SK-N-SH (cell line): ENCODE measurements at regions not wholly inside any gene's neighbourhood (a gene's known extent, or its start where the extent isn't known, plus 50 kb on each side); places are given as distances from the start of the nearest gene placed in this dataset.

ENCODE experiments used
- CTCF ChIA-PET: fragments of 300-600, 350-600 bp; formaldehyde crosslinking; extraction: SDS; loops from one replicate; lab custom pipeline; 2021; lab: Yijun Ruan, JAX
- POLR2A ChIA-PET: fragments of 350-600 bp; sonication (Branson Sonifier 250); formaldehyde crosslinking; extraction: SDS; loops from one replicate; lab custom pipeline; 2020; ENCODE audit warnings: antibody characterized with exemption, inconsistent platforms; lab: Yijun Ruan, JAX
- DNase-seq: peaks from one replicate; pipeline ENCODE4 v3.0.0; 2012
- H2AFZ ChIP-seq: fragments of 200-600 bp; sonication (generic); 2 replicates; pipeline ENCODE4 v1.8.1; 2016; ENCODE audit warnings: antibody characterized with exemption, mild to moderate bottlenecking, low read depth
- H3F3A ChIP-seq: fragments of 200-600 bp; sonication (generic); replicated peaks from 2 replicates; pipeline ENCODE3; 2016; ENCODE audit warnings: antibody characterized with exemption, mild to moderate bottlenecking; ENCODE audit not compliant: insufficient read depth
- H3K27ac ChIP-seq, 2 experiments: fragments of 200-500 bp in 1 of 2; fragments of 200-600 bp in 1 of 2; sonication (Bioruptor generic) in 1 of 2; sonication (generic), shearing (Covaris generic) in 1 of 2; 2 replicates each; pipeline versions ENCODE4 v1.5.1 to v1.6.1; 2014 to 2016; ENCODE audit warnings: low read depth in 2 of 2, inconsistent platforms in 1 of 2, low read length in 1 of 2, mild to moderate bottlenecking in 1 of 2, mixed read lengths in 1 of 2
- H3K27me3 ChIP-seq: fragments of 200-600 bp; sonication (generic), shearing (Covaris generic); 2 replicates; pipeline ENCODE4 v1.6.1; 2016; ENCODE audit warnings: mixed run types; ENCODE audit not compliant: insufficient read depth
- H3K36me3 ChIP-seq, 2 experiments: fragments of 200-500 bp in 1 of 2; fragments of 200-600 bp in 1 of 2; sonication (Bioruptor generic) in 1 of 2; sonication (generic) in 1 of 2; replicated peaks in 1 of 2; 2 replicates each; pipeline versions ENCODE3 to v1.5.1; 2014 to 2016; ENCODE audit warnings: low read length in 1 of 2, mild to moderate bottlenecking in 1 of 2; ENCODE audit not compliant: insufficient read depth in 2 of 2, control insufficient read depth in 1 of 2
- H3K4me1 ChIP-seq, 2 experiments: fragments of 200-500 bp in 1 of 2; fragments of 200-600 bp in 1 of 2; sonication (Bioruptor generic) in 1 of 2; sonication (generic), shearing (Covaris generic) in 1 of 2; 2 replicates each; pipeline versions ENCODE4 v1.5.1 to v1.6.1; 2014 to 2016; ENCODE audit warnings: low read depth in 1 of 2, low read length in 1 of 2, mixed run types in 1 of 2; ENCODE audit not compliant: insufficient read depth in 2 of 2, control insufficient read depth in 1 of 2
- H3K4me2 ChIP-seq: fragments of 200-600 bp; sonication (generic), shearing (Covaris generic); 2 replicates; pipeline ENCODE4 v1.6.1; 2017; ENCODE audit warnings: mixed run types
- H3K4me3 ChIP-seq, 2 experiments: fragments of 200-500 bp in 1 of 2; fragments of 200-600 bp in 1 of 2; sonication (Bioruptor generic) in 1 of 2; sonication (generic), shearing (Covaris generic) in 1 of 2; 2 replicates each; pipeline versions ENCODE4 v1.5.1 to v1.8.1; 2014 to 2016; ENCODE audit warnings: low read depth in 2 of 2, inconsistent platforms in 1 of 2, low read length in 1 of 2, mild to moderate bottlenecking in 1 of 2, mixed read lengths in 1 of 2, moderate library complexity in 1 of 2
- H3K79me2 ChIP-seq: fragments of 200-600 bp; sonication (generic); 2 replicates; pipeline ENCODE4 v1.8.1; 2017; ENCODE audit warnings: mild to moderate bottlenecking; ENCODE audit not compliant: insufficient read depth
- H3K9ac ChIP-seq: fragments of 200-600 bp; sonication (generic); 2 replicates; pipeline ENCODE4 v1.6.1; 2017; ENCODE audit warnings: mixed run types
- H3K9me2 ChIP-seq: fragments of 200-600 bp; sonication (generic); 2 replicates; pipeline ENCODE4 v1.6.1; 2017; ENCODE audit warnings: mixed run types
- H3K9me3 ChIP-seq: fragments of 200-600 bp; sonication (generic); 2 replicates; pipeline ENCODE4 v1.6.1; 2017; ENCODE audit warnings: mixed run types, mild to moderate bottlenecking, moderate library complexity
- H4K20me1 ChIP-seq: fragments of 200-600 bp; sonication (generic); 2 replicates; pipeline ENCODE4 v1.6.1; 2017; ENCODE audit warnings: mild to moderate bottlenecking, mixed run types; ENCODE audit not compliant: insufficient read depth
- EZH2phosphoT487 ChIP-seq: fragments of 200-600 bp; sonication (generic); IDR thresholded peaks from 2 replicates; pipeline ENCODE4 v1.6.1; 2017; ENCODE audit warnings: low read depth, mixed run types, mild to moderate bottlenecking, antibody characterized with exemption, moderate library complexity, borderline replicate concordance
- FOSL2 ChIP-seq: IDR thresholded peaks from 2 replicates; pipeline ENCODE4 v1.4.0; 2012; ENCODE audit warnings: low read depth, mild to moderate bottlenecking, moderate library complexity, borderline replicate concordance
- GABPA ChIP-seq: IDR thresholded peaks from 2 replicates; pipeline ENCODE4 v1.4.0; 2012; ENCODE audit warnings: low read depth, mild to moderate bottlenecking
- GATA2 ChIP-seq: sonication (generic); formaldehyde crosslinking; IDR thresholded peaks from 2 replicates; pipeline ENCODE4 v1.5.0; 2020; ENCODE audit warnings: mild to moderate bottlenecking, missing genetic modification reagents
- JUND ChIP-seq: IDR thresholded peaks from 2 replicates; pipeline ENCODE4 v1.4.0; 2012
- MEF2A ChIP-seq: IDR thresholded peaks from 2 replicates; pipeline ENCODE4 v1.4.0; 2012; ENCODE audit warnings: low read depth, borderline replicate concordance
- NFIC ChIP-seq: IDR thresholded peaks from 2 replicates; pipeline ENCODE4 v1.4.0; 2012; ENCODE audit warnings: borderline replicate concordance
- POLR2AphosphoS5 ChIP-seq: IDR thresholded peaks from 2 replicates; pipeline ENCODE4 v1.6.1; 2012; ENCODE audit warnings: low read depth, low read length
- RAD21 ChIP-seq: IDR thresholded peaks from 2 replicates; pipeline ENCODE4 v1.6.1; 2012; ENCODE audit warnings: mild to moderate bottlenecking, low read length
- RCOR1 ChIP-seq: fragments of 150-350 bp; IDR thresholded peaks from 2 replicates; pipeline ENCODE4 v1.6.1; 2017; ENCODE audit warnings: antibody characterized with exemption, low read length
- RFX5 ChIP-seq: IDR thresholded peaks from 2 replicates; pipeline ENCODE4 v1.6.1; 2012; ENCODE audit warnings: mild to moderate bottlenecking, improper control_type of control experiment, low read length
- RXRA ChIP-seq: IDR thresholded peaks from 2 replicates; pipeline ENCODE4 v1.4.0; 2012; ENCODE audit warnings: low read depth, mild to moderate bottlenecking, borderline replicate concordance
- TAF1 ChIP-seq: IDR thresholded peaks from 2 replicates; pipeline ENCODE4 v1.6.1; 2012; ENCODE audit warnings: low read depth, mild to moderate bottlenecking, low read length, moderate library complexity, borderline replicate concordance
- TEAD4 ChIP-seq: IDR thresholded peaks from 2 replicates; pipeline ENCODE4 v1.4.0; 2012; ENCODE audit warnings: mild to moderate bottlenecking, borderline replicate concordance; ENCODE audit not compliant: insufficient read depth
- WGBS: methylation state at CpG from one replicate; pipeline ENCODE4 v1.1.6; 2017; ENCODE audit warnings: low lambda C conversion rate; 5-methylcytosine and 5-hydroxymethylcytosine counted together
- TF ChIP-seq, protein P1 (sequence below): IDR thresholded peaks from 2 replicates; pipeline ENCODE4 v1.6.1; 2012; ENCODE audit warnings: mild to moderate bottlenecking, low read depth, low read length, moderate library complexity
- TF ChIP-seq, protein P2 (sequence below): IDR thresholded peaks from 2 replicates; pipeline ENCODE4 v1.4.0; 2012; ENCODE audit warnings: low read depth
- TF ChIP-seq, protein P3 (sequence below): IDR thresholded peaks from 2 replicates; pipeline ENCODE4; 2012

DNA sequence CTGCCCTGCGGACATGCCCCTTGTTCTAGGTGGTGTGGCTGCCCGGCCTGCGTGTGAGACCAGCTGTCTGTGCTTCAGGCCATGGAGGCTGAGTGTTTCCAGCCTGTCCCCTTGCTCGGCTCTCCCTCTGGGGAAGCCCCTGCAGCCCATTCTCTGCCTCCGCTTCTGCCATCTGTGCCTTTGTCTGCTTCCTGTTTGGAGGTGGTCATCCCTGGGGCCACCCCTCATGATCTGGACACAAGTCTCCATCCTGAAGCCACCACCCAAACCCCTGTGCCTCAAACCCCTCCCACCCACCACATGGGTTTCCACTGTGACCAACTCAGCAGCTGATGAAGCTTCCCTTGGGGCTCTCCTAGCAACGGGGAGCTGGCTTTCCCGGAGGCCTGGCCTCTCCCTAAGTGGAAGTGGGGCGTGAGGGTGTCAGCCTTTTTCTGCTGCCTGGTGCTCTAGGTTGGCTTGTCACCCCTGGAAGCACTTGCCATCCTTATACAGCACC lies 184.9 kb downstream of the SEC14L1 start:
- TF ChIP-seq, protein P1, sequence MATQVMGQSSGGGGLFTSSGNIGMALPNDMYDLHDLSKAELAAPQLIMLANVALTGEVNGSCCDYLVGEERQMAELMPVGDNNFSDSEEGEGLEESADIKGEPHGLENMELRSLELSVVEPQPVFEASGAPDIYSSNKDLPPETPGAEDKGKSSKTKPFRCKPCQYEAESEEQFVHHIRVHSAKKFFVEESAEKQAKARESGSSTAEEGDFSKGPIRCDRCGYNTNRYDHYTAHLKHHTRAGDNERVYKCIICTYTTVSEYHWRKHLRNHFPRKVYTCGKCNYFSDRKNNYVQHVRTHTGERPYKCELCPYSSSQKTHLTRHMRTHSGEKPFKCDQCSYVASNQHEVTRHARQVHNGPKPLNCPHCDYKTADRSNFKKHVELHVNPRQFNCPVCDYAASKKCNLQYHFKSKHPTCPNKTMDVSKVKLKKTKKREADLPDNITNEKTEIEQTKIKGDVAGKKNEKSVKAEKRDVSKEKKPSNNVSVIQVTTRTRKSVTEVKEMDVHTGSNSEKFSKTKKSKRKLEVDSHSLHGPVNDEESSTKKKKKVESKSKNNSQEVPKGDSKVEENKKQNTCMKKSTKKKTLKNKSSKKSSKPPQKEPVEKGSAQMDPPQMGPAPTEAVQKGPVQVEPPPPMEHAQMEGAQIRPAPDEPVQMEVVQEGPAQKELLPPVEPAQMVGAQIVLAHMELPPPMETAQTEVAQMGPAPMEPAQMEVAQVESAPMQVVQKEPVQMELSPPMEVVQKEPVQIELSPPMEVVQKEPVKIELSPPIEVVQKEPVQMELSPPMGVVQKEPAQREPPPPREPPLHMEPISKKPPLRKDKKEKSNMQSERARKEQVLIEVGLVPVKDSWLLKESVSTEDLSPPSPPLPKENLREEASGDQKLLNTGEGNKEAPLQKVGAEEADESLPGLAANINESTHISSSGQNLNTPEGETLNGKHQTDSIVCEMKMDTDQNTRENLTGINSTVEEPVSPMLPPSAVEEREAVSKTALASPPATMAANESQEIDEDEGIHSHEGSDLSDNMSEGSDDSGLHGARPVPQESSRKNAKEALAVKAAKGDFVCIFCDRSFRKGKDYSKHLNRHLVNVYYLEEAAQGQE: no peak
- no peak for TF ChIP-seq EZH2phosphoT487
- TF ChIP-seq FOSL2: no peak
- H3K9ac ChIP-seq: no peak overlapping the region
- 89% methylated on average over 6 of the region's 8 CpGs for WGBS
- peaks cover 77% of the 10 kb centered on the region for H3K79me2 ChIP-seq
- peak; percentile 32 for DNase-seq
- H3K9me3 ChIP-seq: no peaks in the 10 kb centered on the region
- ChIA-PET POLR2A (interaction anchor here (0.8 kb wide), 1 partner anchor 52 kb away, joined by 3 read pairs; no protein-coding TSS in a partner anchor), CTCF (interaction anchor here (1.1 to 1.4 kb wide), 2 partner anchors 16 to 105 kb away, joined by 3 to 11 read pairs; no protein-coding TSS in a partner anchor)
- H3K27ac ChIP-seq: peak overlapping the region; percentile 36 to 98
- no peak overlapping the region for H2AFZ ChIP-seq
- no peaks in the 10 kb centered on the region for H4K20me1 ChIP-seq
- peak overlapping the region; percentile 1; the same call in 1 of the 2 replicates for H3K4me2 ChIP-seq
- H3K4me3 ChIP-seq: no peak overlapping the region
- H3K4me1 ChIP-seq: peaks cover 42 to 51% of the 10 kb centered on the region in 2 experiments; a peak in 3 of 4 replicates
- H3K36me3 ChIP-seq: no peaks in the 10 kb centered on the region
- H3K9me2 ChIP-seq: no peaks in the 10 kb centered on the region
- no peaks in the 10 kb centered on the region for H3K27me3 ChIP-seq
- H3F3A ChIP-seq: peaks cover 31% of the 10 kb centered on the region

DNA sequence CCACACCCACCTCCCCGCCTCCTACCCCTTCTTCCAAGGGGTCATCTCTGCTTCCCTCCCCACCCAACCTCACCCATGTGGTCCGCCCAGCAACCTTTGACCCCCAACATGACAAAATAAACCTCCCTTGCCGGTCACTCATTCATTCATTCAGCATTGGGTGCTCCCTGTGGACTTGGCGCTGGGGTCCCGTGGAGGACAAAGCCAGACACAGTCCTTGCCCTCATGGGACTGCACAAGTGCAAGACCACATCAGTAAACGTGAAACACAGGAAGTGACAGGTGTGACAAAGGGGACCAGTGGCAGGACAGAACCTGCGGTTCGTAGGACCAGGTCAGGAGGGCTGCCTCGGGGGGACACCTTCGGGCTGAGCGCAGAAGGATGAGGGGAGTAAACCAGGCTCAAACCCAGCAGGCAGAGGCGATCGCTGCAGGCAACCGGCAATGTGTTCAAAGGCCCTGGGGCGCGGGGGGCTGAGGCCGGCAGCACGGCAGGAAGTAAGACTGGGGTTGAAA lies 185.4 kb downstream of the SEC14L1 start:
- no peaks in the 10 kb centered on the region for H3K9me2 ChIP-seq
- H2AFZ ChIP-seq: no peak overlapping the region
- DNase-seq: no peak
- no peaks in the 10 kb centered on the region for H3K36me3 ChIP-seq
- H3K4me2 ChIP-seq: no peak overlapping the region
- H4K20me1 ChIP-seq: no peaks in the 10 kb centered on the region
- ChIA-PET CTCF (interaction anchor here (1.4 to 8.3 kb wide), 4 partner anchors 17 to 169 kb away, joined by 4 to 205 read pairs (median 10); no protein-coding TSS in a partner anchor), POLR2A (interaction anchor here (0.8 kb wide), 1 partner anchor 51 kb away, joined by 3 read pairs; no protein-coding TSS in a partner anchor)
- H3F3A ChIP-seq: peaks cover 31% of the 10 kb centered on the region
- WGBS: 97% methylated on average over 18 of the region's 18 CpGs
- H3K79me2 ChIP-seq: peaks cover 74% of the 10 kb centered on the region
- H3K27me3 ChIP-seq: no peaks in the 10 kb centered on the region
- no peak overlapping the region for H3K4me3 ChIP-seq
- peak overlapping the region in 1 of 2 experiments; percentile 36; a peak in 1 of 4 replicates for H3K27ac ChIP-seq
- no peak for TF ChIP-seq NFIC
- TF ChIP-seq TAF1: no peak
- TF ChIP-seq, all 33 proteins: peak for 0
- Histone ChIP-seq H3K9me3 (no peaks in the 10 kb centered on the region), H3K4me1 (peaks cover 37 to 49% of the 10 kb centered on the region in 2 experiments; a peak in 3 of 4 replicates), H3K9ac (no peak overlapping the region)

DNA sequence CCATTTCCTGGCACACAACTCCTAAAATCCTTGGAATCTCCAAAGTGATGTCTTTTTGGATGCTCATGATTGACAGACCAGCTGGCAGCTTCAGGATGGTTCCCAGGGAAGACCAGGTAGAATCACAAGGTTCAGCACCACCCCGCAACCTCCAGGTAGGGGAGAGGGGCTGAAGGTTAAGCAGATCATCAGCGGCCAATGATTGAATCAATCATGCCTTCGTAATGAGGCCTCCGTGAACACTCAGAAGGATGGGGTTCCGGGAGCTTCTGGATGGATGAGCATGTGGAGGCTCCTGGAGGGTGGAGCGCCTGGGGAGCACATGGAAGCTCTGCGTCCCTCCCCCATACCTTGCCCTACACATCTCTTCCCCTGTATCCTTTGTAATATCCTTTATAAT lies 185.9 kb downstream of the SEC14L1 start:
- no peak overlapping the region for H2AFZ ChIP-seq
- H3K27me3 ChIP-seq: no peaks in the 10 kb centered on the region
- no peaks in the 10 kb centered on the region for H3K9me2 ChIP-seq
- peaks cover 71% of the 10 kb centered on the region for H3K79me2 ChIP-seq
- H3K4me1 ChIP-seq: peaks cover 34 to 52% of the 10 kb centered on the region in 2 experiments; a peak in 3 of 4 replicates
- H3K27ac ChIP-seq: no peak overlapping the region
- H4K20me1 ChIP-seq: no peaks in the 10 kb centered on the region
- H3K4me3 ChIP-seq: no peak overlapping the region
- peaks cover 31% of the 10 kb centered on the region for H3F3A ChIP-seq
- ChIA-PET POLR2A (no interaction called here), CTCF (interaction anchor here (0.6 to 8.3 kb wide), 5 partner anchors 17 to 168 kb away, joined by 3 to 205 read pairs (median 7); no protein-coding TSS in a partner anchor)
- H3K36me3 ChIP-seq: no peaks in the 10 kb centered on the region
- no peak for DNase-seq
- H3K4me2 ChIP-seq: no peak overlapping the region
- H3K9ac ChIP-seq: no peak overlapping the region
- WGBS: 93% methylated on average over 7 of the region's 7 CpGs
- no peaks in the 10 kb centered on the region for H3K9me3 ChIP-seq
- TF ChIP-seq FOSL2 (no peak), RAD21 (no peak), GABPA (no peak), JUND (no peak), EZH2phosphoT487 (no peak), RFX5 (no peak), MEF2A (no peak), RXRA (no peak), TEAD4 (no peak), RCOR1 (no peak), GATA2 (CRISPR knock-in tag) (no peak), POLR2AphosphoS5 (no peak)
- TF ChIP-seq, protein P2, sequence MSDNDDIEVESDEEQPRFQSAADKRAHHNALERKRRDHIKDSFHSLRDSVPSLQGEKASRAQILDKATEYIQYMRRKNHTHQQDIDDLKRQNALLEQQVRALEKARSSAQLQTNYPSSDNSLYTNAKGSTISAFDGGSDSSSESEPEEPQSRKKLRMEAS: no peak
- TF ChIP-seq, protein P3, sequence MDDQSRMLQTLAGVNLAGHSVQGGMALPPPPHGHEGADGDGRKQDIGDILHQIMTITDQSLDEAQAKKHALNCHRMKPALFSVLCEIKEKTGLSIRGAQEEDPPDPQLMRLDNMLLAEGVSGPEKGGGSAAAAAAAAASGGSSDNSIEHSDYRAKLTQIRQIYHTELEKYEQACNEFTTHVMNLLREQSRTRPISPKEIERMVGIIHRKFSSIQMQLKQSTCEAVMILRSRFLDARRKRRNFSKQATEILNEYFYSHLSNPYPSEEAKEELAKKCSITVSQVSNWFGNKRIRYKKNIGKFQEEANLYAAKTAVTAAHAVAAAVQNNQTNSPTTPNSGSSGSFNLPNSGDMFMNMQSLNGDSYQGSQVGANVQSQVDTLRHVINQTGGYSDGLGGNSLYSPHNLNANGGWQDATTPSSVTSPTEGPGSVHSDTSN: no peak
